Body of pancreas (tissue), 4 donors: ENCODE measurements at regions not wholly inside any gene's neighbourhood (a gene's known extent, or its start where the extent isn't known, plus 50 kb on each side); places are given as distances from the start of the nearest gene placed in this dataset.

Experiments
- ATAC-seq: fragments of 150-250 bp; one replicate; pipeline ENCODE4 v1.9.1; 2016
- DNase-seq, 4 donors: peaks; one replicate each; pipeline ENCODE4 v3.0.0-alpha.2; 2019
- H3K27ac ChIP-seq, 4 donors: fragments of 200-600 bp; sonication (generic); 1 replicate in 3 of 4; 2 replicates in 1 of 4; pipeline versions ENCODE4 v1.5.1 to v1.6.1; 2016 to 2019; ENCODE audit warnings: mild to moderate bottlenecking in 1 of 4, mixed read lengths in 1 of 4, moderate library complexity in 1 of 4
- H3K27me3 ChIP-seq, 2 donors: fragments of 200-600 bp; sonication (generic); one replicate each; pipeline ENCODE4 v1.6.0; 2016; ENCODE audit warnings: mild to moderate bottlenecking in 1 of 2
- H3K36me3 ChIP-seq, 2 donors: fragments of 200-600 bp; sonication (generic); replicated peaks in 1 of 2; 2 replicates each; pipeline ENCODE4 v1.5.1; 2016; ENCODE audit warnings: low read depth in 2 of 2; ENCODE audit not compliant: insufficient read depth in 1 of 2
- H3K4me1 ChIP-seq: fragments of 200-600 bp; sonication (generic); one replicate; pipeline ENCODE4 v1.6.0; 2016
- H3K4me3 ChIP-seq, 2 donors: fragments of 200-600 bp; sonication (generic); 1 replicate in 1 of 2; 2 replicates in 1 of 2; pipeline ENCODE4 v1.5.1; 2016 to 2019
- H3K9me3 ChIP-seq, 3 donors: fragments of 200-600 bp; sonication (generic); 1 replicate in 2 of 3; 2 replicates in 1 of 3; pipeline ENCODE4 v1.5.1; 2016
- POLR2A ChIP-seq, 3 donors: fragments of 450-650 bp; IDR thresholded peaks; one replicate each; pipeline ENCODE4 v1.6.1; 2016; ENCODE audit warnings: antibody characterized with exemption in 3 of 3, mild to moderate bottlenecking in 2 of 3
- WGBS, 2 donors: methylation state at CpG; one replicate each; pipeline ENCODE4 v1.1.5; 2017; 5-methylcytosine and 5-hydroxymethylcytosine counted together
- intact Hi-C: fragments of 100-400 bp; cut with DNase I; formaldehyde crosslinking; loops from one replicate; pipeline ENCODE4 v1.15.1; 2023
- TF ChIP-seq, protein P1 (sequence below), 7 experiments: fragments of 450-650 bp in 4 of 7; fragments of 200-600 bp in 3 of 7; sonication (generic) in 3 of 7; IDR thresholded peaks; one replicate each; pipeline ENCODE4 v1.5.1; 2016 to 2019; ENCODE audit warnings: antibody characterized with exemption in 7 of 7

DNA sequence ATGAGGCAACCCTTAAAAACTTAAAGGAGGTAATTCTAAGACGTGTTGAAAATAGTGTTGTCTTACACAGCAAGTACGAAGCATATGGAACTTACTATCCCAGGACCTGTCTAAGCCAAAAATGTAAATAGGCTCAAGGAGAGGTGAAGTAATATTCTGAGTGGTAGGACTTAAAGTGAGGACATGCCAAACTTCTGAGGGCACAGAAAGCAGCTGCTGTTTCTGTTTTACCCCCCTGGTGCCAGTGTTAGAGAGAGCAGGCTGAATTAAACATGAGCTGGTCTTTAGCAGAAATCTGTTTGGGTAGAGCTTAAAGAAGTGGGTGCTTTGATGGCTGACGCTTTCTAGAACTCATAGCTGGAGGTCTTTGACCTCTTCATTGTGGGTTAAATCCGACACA lies 149.7 kb upstream of the NPHP3 start:
- H3K9me3 ChIP-seq: no peaks in the 10 kb centered on the region
- H3K27ac ChIP-seq: no peak overlapping the region
- ATAC-seq: no peak
- no peak for DNase-seq
- no peak overlapping the region for H3K4me3 ChIP-seq
- intact Hi-C loops: no loop called here
- 63 to 70% methylated on average over 4 of the region's 4 CpGs for WGBS, 2 donors
- no peaks in the 10 kb centered on the region for H3K27me3 ChIP-seq
- TF ChIP-seq POLR2A (IDR thresholded peaks at IDR 0.05): no peak
- TF ChIP-seq, protein P1, sequence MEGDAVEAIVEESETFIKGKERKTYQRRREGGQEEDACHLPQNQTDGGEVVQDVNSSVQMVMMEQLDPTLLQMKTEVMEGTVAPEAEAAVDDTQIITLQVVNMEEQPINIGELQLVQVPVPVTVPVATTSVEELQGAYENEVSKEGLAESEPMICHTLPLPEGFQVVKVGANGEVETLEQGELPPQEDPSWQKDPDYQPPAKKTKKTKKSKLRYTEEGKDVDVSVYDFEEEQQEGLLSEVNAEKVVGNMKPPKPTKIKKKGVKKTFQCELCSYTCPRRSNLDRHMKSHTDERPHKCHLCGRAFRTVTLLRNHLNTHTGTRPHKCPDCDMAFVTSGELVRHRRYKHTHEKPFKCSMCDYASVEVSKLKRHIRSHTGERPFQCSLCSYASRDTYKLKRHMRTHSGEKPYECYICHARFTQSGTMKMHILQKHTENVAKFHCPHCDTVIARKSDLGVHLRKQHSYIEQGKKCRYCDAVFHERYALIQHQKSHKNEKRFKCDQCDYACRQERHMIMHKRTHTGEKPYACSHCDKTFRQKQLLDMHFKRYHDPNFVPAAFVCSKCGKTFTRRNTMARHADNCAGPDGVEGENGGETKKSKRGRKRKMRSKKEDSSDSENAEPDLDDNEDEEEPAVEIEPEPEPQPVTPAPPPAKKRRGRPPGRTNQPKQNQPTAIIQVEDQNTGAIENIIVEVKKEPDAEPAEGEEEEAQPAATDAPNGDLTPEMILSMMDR (IDR thresholded peaks at IDR 0.05): no peak
- H3K4me1 ChIP-seq: no peaks in the 10 kb centered on the region
- H3K36me3 ChIP-seq: no peaks in the 10 kb centered on the region

DNA sequence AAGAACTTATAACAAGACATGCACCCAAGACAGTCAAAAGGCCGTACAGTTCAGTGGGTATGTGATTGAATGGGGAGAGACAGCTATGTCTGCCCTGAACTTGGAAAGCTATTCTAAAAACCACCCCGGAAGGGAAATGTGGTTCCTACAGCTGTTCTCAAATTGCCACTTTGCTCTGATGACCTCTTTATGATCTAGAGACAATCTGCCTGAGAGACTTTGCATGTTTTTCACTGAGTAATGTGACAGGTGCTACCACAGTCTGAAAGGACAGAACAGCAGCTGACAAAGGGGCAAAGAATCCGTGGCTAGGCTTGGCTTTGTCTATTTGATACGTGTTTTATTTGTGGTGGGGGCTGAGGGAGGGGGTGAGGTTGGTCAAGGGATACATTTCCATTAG lies 148.3 kb upstream of the NPHP3 start:
- H3K4me1 ChIP-seq: no peaks in the 10 kb centered on the region

DNA sequence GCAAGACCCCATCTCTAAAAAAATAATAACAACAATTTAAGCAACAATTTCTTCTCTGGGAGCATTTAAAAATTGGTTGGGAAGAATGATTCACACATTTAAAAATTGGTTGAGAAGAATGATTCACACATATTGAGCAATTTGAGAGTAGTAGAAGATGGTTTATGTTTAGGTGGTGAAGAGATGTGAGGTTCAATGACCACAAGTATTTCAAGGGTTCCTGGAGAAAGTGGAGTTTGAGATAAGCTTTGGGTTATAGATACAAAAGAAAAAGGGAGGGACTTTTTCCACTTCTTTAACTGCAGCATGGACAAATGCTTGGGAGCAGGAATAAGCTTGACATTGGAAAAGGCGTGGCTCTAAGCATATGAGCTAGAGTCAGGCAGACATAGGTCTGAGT lies 145.7 kb upstream of the NPHP3 start:
- DNase-seq: no peak
- intact Hi-C loops: no loop called here
- H3K4me1 ChIP-seq: no peaks in the 10 kb centered on the region
- no peak overlapping the region for H3K4me3 ChIP-seq
- no peaks in the 10 kb centered on the region for H3K36me3 ChIP-seq
- 87 to 100% methylated on average over 1 of the region's 1 CpG for WGBS, 2 donors
- H3K27me3 ChIP-seq: no peaks in the 10 kb centered on the region
- H3K9me3 ChIP-seq: peaks cover 0 to 2% (median 0%) of the 10 kb centered on the region in 3 donors
- ATAC-seq: no peak
- H3K27ac ChIP-seq: no peak overlapping the region
- TF ChIP-seq, protein P1 (IDR thresholded peaks at IDR 0.05): no peak
- TF ChIP-seq POLR2A (IDR thresholded peaks at IDR 0.05): no peak

More for the DNA sequence above, 148.3 kb upstream of the NPHP3 start:
- DNase-seq (no peak), ATAC-seq (no peak)
- Histone ChIP-seq H3K4me3 (no peak overlapping the region), H3K9me3 (no peaks in the 10 kb centered on the region), H3K27ac (no peak overlapping the region), H3K36me3 (no peaks in the 10 kb centered on the region), H3K27me3 (no peaks in the 10 kb centered on the region)
- WGBS, 2 donors: 41 to 51% methylated on average over 4 of the region's 4 CpGs
- TF ChIP-seq, protein P1 (IDR thresholded peaks at IDR 0.05): no peak
- no peak for TF ChIP-seq POLR2A (IDR thresholded peaks at IDR 0.05)
- intact Hi-C loops: no loop called here

DNA sequence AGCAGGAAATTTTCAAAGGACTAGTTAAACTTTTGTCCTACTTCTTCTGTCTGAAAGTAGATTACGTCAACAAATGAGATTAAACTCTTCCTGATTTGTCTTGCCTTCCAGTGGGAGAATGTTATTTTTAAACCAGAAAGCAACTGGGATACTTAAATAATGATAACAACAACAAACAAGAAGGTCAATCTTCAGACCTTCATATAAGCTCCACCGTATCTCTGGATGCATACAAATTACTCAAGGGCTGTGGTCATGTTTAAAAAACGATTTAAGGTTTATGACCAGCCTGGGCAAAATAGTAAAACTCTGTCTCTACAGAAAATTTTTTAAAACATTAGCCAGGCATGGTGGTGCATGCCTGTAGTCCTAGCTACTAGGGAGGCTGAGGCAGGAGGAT lies 145.3 kb upstream of the NPHP3 start:
- intact Hi-C loops: no loop called here
- no peaks in the 10 kb centered on the region for H3K36me3 ChIP-seq
- no peak overlapping the region for H3K27ac ChIP-seq
- no peaks in the 10 kb centered on the region for H3K4me1 ChIP-seq
- WGBS, 2 donors: 39 to 42% methylated on average over 3 of the region's 3 CpGs
- H3K27me3 ChIP-seq: no peaks in the 10 kb centered on the region
- TF ChIP-seq, protein P1 (IDR thresholded peaks at IDR 0.05): no peak
- TF ChIP-seq POLR2A (IDR thresholded peaks at IDR 0.05): no peak
- no peak for ATAC-seq
- DNase-seq: no peak
- H3K9me3 ChIP-seq: peaks cover 0 to 2% (median 0%) of the 10 kb centered on the region in 3 donors
- no peak overlapping the region for H3K4me3 ChIP-seq

DNA sequence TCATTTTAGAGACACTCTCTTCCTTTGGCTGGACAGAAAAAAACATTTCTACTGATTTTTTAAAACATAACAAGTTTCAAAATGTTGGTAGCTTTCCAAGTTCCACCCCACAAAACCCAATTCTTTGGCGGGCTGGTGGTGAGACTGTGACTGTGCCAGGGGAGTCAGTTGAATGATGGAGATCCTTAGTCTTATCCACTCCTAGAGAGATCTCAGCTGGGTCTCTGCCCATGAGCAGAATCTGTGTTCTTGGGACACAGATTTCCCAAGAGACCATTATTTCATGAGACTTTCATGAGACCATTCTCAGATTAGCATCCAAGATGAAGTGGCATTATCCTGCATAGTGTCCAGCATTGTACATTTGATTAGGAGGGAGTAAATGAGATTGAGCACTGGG lies 135.1 kb upstream of the NPHP3 start:
- no peaks in the 10 kb centered on the region for H3K27me3 ChIP-seq
- WGBS, 2 donors: 71 to 75% methylated on average over 1 of the region's 1 CpG
- no peak overlapping the region for H3K27ac ChIP-seq
- H3K4me1 ChIP-seq: no peaks in the 10 kb centered on the region
- H3K9me3 ChIP-seq: no peaks in the 10 kb centered on the region
- no peak overlapping the region for H3K4me3 ChIP-seq
- no peak for TF ChIP-seq POLR2A (IDR thresholded peaks at IDR 0.05)
- TF ChIP-seq, protein P1 (IDR thresholded peaks at IDR 0.05): no peak
- intact Hi-C loops: no loop called here
- ATAC-seq: no peak
- no peak for DNase-seq
- H3K36me3 ChIP-seq: no peaks in the 10 kb centered on the region
